H7 (cell line): ENCODE measurements at regions not wholly inside any gene's neighbourhood (a gene's known extent, or its start where the extent isn't known, plus 50 kb on each side); places are given as distances from the start of the nearest gene placed in this dataset.

ENCODE experiments used
- DNase-seq: peaks from one replicate; pipeline ENCODE4 v3.0.0; 2012
- H3K27me3 ChIP-seq: 2 replicates; pipeline ENCODE4 v1.6.0; 2011; ENCODE audit warnings: mild to moderate bottlenecking, low read length; ENCODE audit not compliant: control insufficient read depth, insufficient read depth
- H3K36me3 ChIP-seq: replicated peaks from 2 replicates; pipeline ENCODE4 v1.5.1; 2011; ENCODE audit warnings: low read length; ENCODE audit not compliant: control insufficient read depth, insufficient read depth
- H3K4me3 ChIP-seq: 2 replicates; pipeline ENCODE4 v1.5.1; 2011; ENCODE audit warnings: low read depth, mild to moderate bottlenecking, control low read depth, low read length, moderate library complexity; ENCODE audit not compliant: insufficient read depth

GRCh38 chr1:216826214-216826613 is 103.0 kb upstream of the ESRRG start:
- H3K4me3 ChIP-seq, result no peak overlapping the region
- H3K27me3 ChIP-seq, result no peaks in the 10 kb centered on the region
- no peaks in the 10 kb centered on the region for H3K36me3 ChIP-seq
- DNase-seq, result no peak

GRCh38 chr1:216825557-216825956 is 102.3 kb upstream of the ESRRG start:
- Histone ChIP-seq H3K36me3 (no peaks in the 10 kb centered on the region), H3K4me3 (no peak overlapping the region), H3K27me3 (no peaks in the 10 kb centered on the region)
- no peak for DNase-seq

GRCh38 chr1:216824511-216824910 is 101.3 kb upstream of the ESRRG start:
- Histone ChIP-seq H3K36me3 (no peaks in the 10 kb centered on the region), H3K4me3 (no peak overlapping the region), H3K27me3 (no peaks in the 10 kb centered on the region)
- no peak for DNase-seq

DNA sequence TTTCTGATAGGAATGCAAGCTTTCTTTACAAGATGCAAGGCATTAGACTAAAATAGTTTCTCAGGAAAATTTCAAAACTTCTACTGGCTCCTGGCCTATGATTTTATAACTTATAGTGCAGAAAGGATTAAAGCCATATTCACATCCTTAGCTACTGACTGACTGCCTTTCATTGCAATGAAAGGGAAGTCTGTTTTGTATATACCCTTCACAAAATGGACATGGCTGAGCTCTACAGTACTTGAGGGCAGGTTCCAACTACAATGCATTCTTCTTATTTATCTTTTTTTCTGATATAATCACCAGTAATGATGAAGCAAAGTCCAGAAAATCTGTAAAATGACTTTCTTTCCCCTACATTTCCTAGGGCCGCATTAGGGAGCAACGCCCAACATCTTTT is 100.5 kb upstream of the ESRRG start:
- no peaks in the 10 kb centered on the region for H3K27me3 ChIP-seq
- H3K4me3 ChIP-seq, result no peak overlapping the region
- DNase-seq, result no peak
- no peaks in the 10 kb centered on the region for H3K36me3 ChIP-seq

- Histone ChIP-seq H3K4me3 (no peak overlapping the region), H3K27me3 (no peaks in the 10 kb centered on the region), H3K36me3 (no peaks in the 10 kb centered on the region)
- no peak for DNase-seq
Measured at GRCh38 chr1:216822480-216822879, 99.3 kb upstream of the ESRRG start.

GRCh38 chr1:216820345-216820744 is 97.1 kb upstream of the ESRRG start:
- DNase-seq, result no peak
- Histone ChIP-seq H3K4me3 (no peak overlapping the region), H3K27me3 (no peaks in the 10 kb centered on the region), H3K36me3 (no peaks in the 10 kb centered on the region)

DNA sequence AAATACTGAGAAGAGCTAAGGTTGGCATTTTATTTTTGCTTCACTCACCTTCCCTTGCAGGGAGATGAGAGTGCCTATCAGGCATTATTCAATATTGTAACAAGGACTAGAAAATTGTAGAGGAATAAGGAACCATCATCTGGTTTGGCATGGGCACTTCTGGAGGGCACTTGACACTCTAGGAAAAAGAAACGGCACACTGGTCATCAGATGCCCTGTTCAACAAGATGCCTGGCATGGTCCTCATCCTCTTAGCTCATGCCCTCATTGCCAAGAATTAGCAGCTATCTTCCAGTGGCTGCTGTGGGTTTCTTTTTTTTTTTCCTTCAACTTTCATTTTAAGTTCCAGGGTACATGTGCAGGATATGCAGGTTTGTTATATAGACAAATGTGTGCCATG is 95.1 kb upstream of the ESRRG start:
- Histone ChIP-seq H3K27me3 (no peaks in the 10 kb centered on the region), H3K4me3 (no peak overlapping the region), H3K36me3 (no peaks in the 10 kb centered on the region)
- DNase-seq, result no peak

DNA sequence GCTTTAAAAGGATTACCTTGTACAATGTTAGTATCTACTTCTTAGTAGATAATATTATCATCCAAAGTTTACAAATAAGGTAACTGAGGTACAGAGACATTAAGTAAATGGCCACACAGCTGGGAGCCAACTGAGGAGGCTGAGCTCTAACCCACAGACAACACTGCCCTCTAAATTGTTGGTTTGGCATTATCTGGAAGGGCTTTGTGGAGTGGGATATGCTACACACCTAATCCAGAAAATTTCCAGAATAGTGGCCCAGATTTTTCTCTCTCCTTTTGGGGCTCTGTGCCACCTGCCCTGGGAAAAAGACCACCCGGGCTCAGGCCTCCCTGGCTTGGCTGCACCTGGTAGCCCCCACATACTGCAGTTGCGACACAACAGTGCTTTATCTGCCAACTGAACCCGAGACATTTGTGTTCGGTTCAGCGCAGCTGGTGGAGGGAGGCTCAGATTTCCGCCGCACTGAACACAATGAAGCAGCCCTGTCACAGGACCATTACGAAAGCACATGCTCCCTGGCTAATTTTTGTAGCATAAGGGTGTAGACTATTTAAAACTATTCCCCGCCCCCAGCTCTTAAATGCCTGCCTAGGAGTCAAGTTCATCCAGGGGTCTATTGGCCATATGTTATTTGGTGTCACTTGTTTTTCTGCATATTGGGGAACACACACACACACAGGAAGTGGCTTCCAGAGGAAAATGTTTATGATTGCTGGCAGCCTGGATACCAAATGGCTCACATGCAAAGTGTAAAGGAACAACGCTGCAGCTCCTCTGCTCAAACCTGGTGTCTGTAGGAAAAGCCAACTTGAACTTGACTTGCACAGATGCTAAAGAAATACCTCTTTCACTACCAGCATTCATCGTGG is 92.3 kb upstream of the ESRRG start:
- Histone ChIP-seq H3K36me3 (no peaks in the 10 kb centered on the region), H3K27me3 (no peaks in the 10 kb centered on the region), H3K4me3 (no peak overlapping the region)
- DNase-seq, result no peak

DNA sequence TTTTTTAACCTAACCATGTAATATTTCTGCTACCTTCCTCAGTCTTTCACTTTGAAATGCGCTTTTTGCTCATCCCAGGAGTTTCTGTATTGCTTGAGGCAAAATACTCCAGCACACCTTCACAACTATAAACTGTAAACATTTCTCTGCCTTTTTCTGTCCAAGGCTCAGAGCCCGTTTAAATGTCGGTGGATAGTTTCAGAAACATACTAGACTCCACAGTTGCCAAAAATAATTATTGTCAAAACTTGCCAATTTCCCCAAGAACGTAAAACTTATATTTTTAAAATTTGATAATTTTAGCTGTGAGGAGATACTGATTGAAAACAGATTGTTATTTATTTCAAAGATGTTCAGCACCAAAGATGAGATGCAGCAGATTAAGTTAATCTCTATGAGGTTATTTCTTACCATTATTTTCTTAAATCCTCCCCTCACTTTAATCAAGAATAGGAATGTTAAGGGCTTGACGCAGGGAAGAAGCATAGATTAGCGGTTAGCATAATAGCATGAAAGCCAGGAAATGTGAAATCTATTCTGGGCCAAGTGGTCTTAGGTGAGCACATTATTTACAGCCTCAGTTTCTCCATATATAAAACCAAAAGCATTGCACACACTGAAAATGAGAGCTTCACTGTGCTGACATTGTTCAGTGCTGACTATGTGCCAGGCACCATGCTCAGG is 91.5 kb upstream of the ESRRG start:
- H3K4me3 ChIP-seq, result no peak overlapping the region
- no peaks in the 10 kb centered on the region for H3K27me3 ChIP-seq
- no peaks in the 10 kb centered on the region for H3K36me3 ChIP-seq
- no peak for DNase-seq

DNA sequence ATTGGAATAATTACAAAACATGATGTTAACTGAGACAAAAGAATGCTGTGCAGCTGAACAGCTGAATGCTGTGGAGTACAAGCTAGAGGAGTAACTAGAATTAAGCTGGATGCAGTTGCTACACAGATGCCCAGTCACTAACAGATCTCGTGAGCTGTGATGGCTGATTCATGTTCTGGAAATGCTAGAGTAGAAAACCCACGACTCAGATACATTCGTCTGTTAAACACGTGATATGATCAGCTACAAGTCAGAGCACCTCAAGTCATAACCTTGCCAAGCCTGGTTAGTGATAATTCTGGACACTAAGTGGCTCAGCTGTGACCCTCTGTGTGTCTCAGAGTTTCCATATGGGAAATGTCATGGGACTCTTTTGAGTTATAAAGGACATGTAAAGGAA is 89.7 kb upstream of the ESRRG start:
- H3K4me3 ChIP-seq, result no peak overlapping the region
- DNase-seq, result no peak
- no peaks in the 10 kb centered on the region for H3K27me3 ChIP-seq
- H3K36me3 ChIP-seq, result no peaks in the 10 kb centered on the region

GRCh38 chr1:216809649-216810048 is 86.4 kb upstream of the ESRRG start:
- no peak for DNase-seq
- H3K4me3 ChIP-seq, result no peak overlapping the region
- H3K27me3 ChIP-seq, result no peaks in the 10 kb centered on the region
- H3K36me3 ChIP-seq, result no peaks in the 10 kb centered on the region

DNA sequence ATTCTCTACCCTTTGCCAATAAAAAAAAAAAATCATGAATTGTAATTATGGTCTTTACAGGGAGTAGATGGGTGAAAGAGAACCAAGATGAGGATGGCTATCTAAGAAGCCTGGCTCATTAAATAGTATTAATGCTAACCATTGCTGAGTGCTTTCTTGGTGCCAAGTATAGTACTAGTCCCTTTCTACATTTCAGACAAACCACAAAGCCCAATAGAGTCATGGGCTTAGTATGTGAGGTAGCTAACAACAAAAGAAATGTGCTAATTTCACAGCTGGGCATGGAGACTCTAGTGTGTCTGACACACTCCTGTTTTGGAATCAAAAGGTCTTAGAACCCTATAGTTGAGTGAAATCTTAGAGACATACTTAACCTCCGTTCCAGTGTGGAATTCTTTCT is 84.5 kb upstream of the ESRRG start:
- Histone ChIP-seq H3K27me3 (no peaks in the 10 kb centered on the region), H3K36me3 (no peaks in the 10 kb centered on the region), H3K4me3 (no peak overlapping the region)
- no peak for DNase-seq

DNA sequence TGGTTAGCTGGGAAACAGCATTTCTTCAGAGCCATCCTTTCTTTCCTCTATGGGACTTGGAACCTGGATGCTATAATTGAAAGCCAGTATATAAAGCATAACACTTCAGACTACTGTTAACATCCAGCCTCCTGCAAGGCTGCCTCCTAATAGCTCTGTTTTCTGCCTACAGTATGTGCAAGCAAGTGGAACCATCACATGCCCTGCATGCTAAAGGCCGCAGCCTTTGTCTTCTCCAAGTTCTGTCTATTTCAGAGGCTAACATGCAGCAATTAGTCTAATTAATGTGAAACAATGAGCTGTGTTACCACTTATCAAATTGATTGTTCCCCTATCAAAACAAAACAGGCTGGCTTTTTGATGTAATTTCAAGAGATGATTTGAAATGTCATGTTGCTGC is 82.7 kb upstream of the ESRRG start:
- no peak for DNase-seq
- Histone ChIP-seq H3K27me3 (no peaks in the 10 kb centered on the region), H3K36me3 (no peaks in the 10 kb centered on the region), H3K4me3 (no peak overlapping the region)

DNA sequence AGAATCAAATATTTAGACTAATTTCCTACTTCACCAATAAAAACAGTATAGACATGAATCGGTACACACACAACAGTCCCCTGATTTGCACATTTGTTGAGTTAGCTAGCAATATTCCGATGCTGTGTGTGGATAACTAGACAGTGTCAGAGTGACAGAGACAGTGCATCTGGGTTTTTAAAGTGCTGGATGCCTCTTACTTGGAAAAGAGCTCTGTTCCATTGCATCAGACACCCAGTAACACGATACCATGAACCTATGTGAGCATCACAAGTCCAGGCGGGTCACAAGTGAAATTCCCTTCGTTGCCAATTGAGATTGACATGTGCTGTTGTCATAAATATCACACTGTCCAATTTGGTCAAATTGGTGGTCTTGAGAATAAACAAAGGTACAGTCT is 82.0 kb upstream of the ESRRG start:
- Histone ChIP-seq H3K36me3 (no peaks in the 10 kb centered on the region), H3K4me3 (no peak overlapping the region), H3K27me3 (no peaks in the 10 kb centered on the region)
- no peak for DNase-seq

- Histone ChIP-seq H3K27me3 (no peaks in the 10 kb centered on the region), H3K36me3 (no peaks in the 10 kb centered on the region), H3K4me3 (no peak overlapping the region)
- DNase-seq, result no peak
Measured at GRCh38 chr1:216804111-216804510, 80.9 kb upstream of the ESRRG start.
